GM23338 (cell line): ENCODE measurements at regions not wholly inside any gene's neighbourhood (a gene's known extent, or its start where the extent isn't known, plus 50 kb on each side); places are given as distances from the start of the nearest gene placed in this dataset.
A peak's percentile ranks its signal among the peaks of the same experiment; 100 is the strongest.

Source experiments
- ATAC-seq: fragments of 200-7000 bp; cut with Tn5 transposase; 3 replicates; pipeline ENCODE4 v1.9.1; 2020
- DNase-seq: peaks from one replicate; pipeline ENCODE4 v3.0.0-alpha.2; 2015; ENCODE audit warnings: low spot score
- H2AFZ ChIP-seq: fragments of 200-600 bp; sonication (generic); 2 replicates; pipeline ENCODE4 v1.8.0; 2016; ENCODE audit warnings: antibody characterized with exemption, mild to moderate bottlenecking, moderate library complexity
- H3F3A ChIP-seq: fragments of 200-600 bp; sonication (generic); replicated peaks from 2 replicates; pipeline ENCODE4 v1.8.0; 2017; ENCODE audit warnings: antibody characterized with exemption, mixed run types, low read depth
- H3K27ac ChIP-seq: fragments of 200-600 bp; sonication (generic); 2 replicates; pipeline ENCODE4 v1.6.1; 2016; ENCODE audit warnings: low read depth
- H3K27me3 ChIP-seq: fragments of 200-600 bp; sonication (generic); 2 replicates; pipeline ENCODE4 v1.8.0; 2016; ENCODE audit warnings: mild to moderate bottlenecking, mixed run types, moderate library complexity; ENCODE audit not compliant: insufficient read depth
- H3K36me3 ChIP-seq: fragments of 200-600 bp; sonication (generic); 2 replicates; pipeline ENCODE4 v1.8.0; 2016; ENCODE audit warnings: mild to moderate bottlenecking; ENCODE audit not compliant: insufficient read depth
- H3K4me1 ChIP-seq: fragments of 200-600 bp; sonication (generic); 2 replicates; pipeline ENCODE4 v1.8.0; 2016; ENCODE audit warnings: mild to moderate bottlenecking, moderate library complexity; ENCODE audit not compliant: insufficient read depth
- H3K4me2 ChIP-seq: fragments of 200-600 bp; sonication (generic); 2 replicates; pipeline ENCODE4 v1.7.1; 2017; ENCODE audit warnings: mixed run types
- H3K4me3 ChIP-seq: fragments of 200-600 bp; sonication (generic); 2 replicates; pipeline ENCODE4 v1.6.1; 2016; ENCODE audit warnings: mixed run types
- H3K79me2 ChIP-seq: fragments of 200-600 bp; sonication (generic); replicated peaks from 2 replicates; pipeline ENCODE4 v1.8.0; 2017; ENCODE audit warnings: mild to moderate bottlenecking; ENCODE audit not compliant: insufficient read depth
- H3K9me2 ChIP-seq: fragments of 200-600 bp; sonication (generic); 2 replicates; pipeline ENCODE4 v1.8.0; 2017; ENCODE audit not compliant: insufficient read depth
- H4K20me1 ChIP-seq: fragments of 200-600 bp; sonication (generic); replicated peaks from 2 replicates; pipeline ENCODE4 v1.8.0; 2017; ENCODE audit warnings: mild to moderate bottlenecking; ENCODE audit not compliant: insufficient read depth
- H3K27ac Mint-ChIP-seq: 2 replicates; pipeline ENCODE4 v1.8.0; 2020; ENCODE audit warnings: inconsistent platforms, mild to moderate bottlenecking, moderate library complexity, mixed read lengths
- H3K27me3 Mint-ChIP-seq: 3 replicates; pipeline ENCODE4 v1.8.0; 2022; ENCODE audit warnings: low read depth, mild to moderate bottlenecking, moderate library complexity, mixed read lengths, inconsistent platforms; ENCODE audit not compliant: insufficient read depth, poor library complexity
- H3K36me3 Mint-ChIP-seq: 3 replicates; pipeline ENCODE4 v1.8.0; 2021; ENCODE audit warnings: low read depth, mild to moderate bottlenecking, inconsistent platforms, moderate library complexity, mixed read lengths
- H3K4me1 Mint-ChIP-seq: 3 replicates; pipeline ENCODE4 v1.8.0; 2020; ENCODE audit warnings: mild to moderate bottlenecking, inconsistent platforms, mixed read lengths
- H3K4me3 Mint-ChIP-seq: 3 replicates; pipeline ENCODE4 v1.8.0; 2021; ENCODE audit warnings: moderate library complexity, mild to moderate bottlenecking, inconsistent platforms, mixed read lengths
- H3K9me3 Mint-ChIP-seq: 3 replicates; pipeline ENCODE4 v1.8.0; 2020; ENCODE audit warnings: moderate library complexity, mild to moderate bottlenecking, inconsistent platforms, mixed read lengths
- CTCF ChIP-seq, 2 experiments: fragments of 200-600 bp in 1 of 2; sonication (generic) in 1 of 2; conservative IDR thresholded peaks; 2 replicates each; pipeline versions ENCODE4 v1.5.1 to v1.6.1; 2016 to 2017; ENCODE audit warnings: antibody characterized with exemption in 2 of 2, low read depth in 2 of 2, mild to moderate bottlenecking in 2 of 2, moderate library complexity in 1 of 2
- ETS1 ChIP-seq: IDR thresholded peaks from 2 replicates; pipeline ENCODE4 v1.6.1; 2016; ENCODE audit warnings: antibody characterized with exemption
- EZH2 ChIP-seq: fragments of 200-600 bp; sonication (generic); IDR thresholded peaks from one replicate; pipeline ENCODE4 v1.8.0; 2017; ENCODE audit warnings: antibody characterized with exemption, mild to moderate bottlenecking, low read depth; ENCODE audit not compliant: unreplicated experiment
- JUNB ChIP-seq: IDR thresholded peaks from one replicate; pipeline ENCODE4 v1.6.1; 2016; ENCODE audit warnings: antibody characterized with exemption; ENCODE audit not compliant: unreplicated experiment

GRCh38 chr12:76618031-76618430, 58.5 kb upstream of the OSBPL8 start:
- ATAC-seq = no peak
- no peaks in the 10 kb centered on the region for H3K9me3 Mint-ChIP-seq

GRCh38 chr12:76621582-76622024, 62.0 kb upstream of the OSBPL8 start:
- H3F3A ChIP-seq = no peaks in the 10 kb centered on the region
- TF ChIP-seq EZH2 (no peak), CTCF (conservative IDR thresholded peaks at IDR 0.05; ENCODE audit: low read depth in 2 of 2) (peak; percentile 96 to 99)
- H2AFZ ChIP-seq = no peak overlapping the region
- H3K4me3 ChIP-seq = no peak overlapping the region
- H3K36me3 Mint-ChIP-seq = no peaks in the 10 kb centered on the region
- no peak overlapping the region for H3K27ac ChIP-seq
- ATAC-seq (peak; percentile 79), DNase-seq (peak; percentile 80)
- peaks cover 11% of the 10 kb centered on the region; the same call in 1 of the 2 replicates for H3K4me1 ChIP-seq
- no peaks in the 10 kb centered on the region for H4K20me1 ChIP-seq
- no peak overlapping the region for H3K4me2 ChIP-seq
- peaks cover 5% of the 10 kb centered on the region; the same call in 2 of the 3 replicates for H3K4me1 Mint-ChIP-seq
- H3K9me2 ChIP-seq = no peaks in the 10 kb centered on the region
- H3K79me2 ChIP-seq = no peaks in the 10 kb centered on the region
- no peaks in the 10 kb centered on the region for H3K36me3 ChIP-seq
- H3K9me3 Mint-ChIP-seq = no peaks in the 10 kb centered on the region
- no peaks in the 10 kb centered on the region for H3K27me3 ChIP-seq
- 0 out of 2 replicates have a peak overlapping the region, but pooled peaks have one; percentile 5 for H3K27ac Mint-ChIP-seq
- no peak overlapping the region for H3K4me3 Mint-ChIP-seq
- no peaks in the 10 kb centered on the region for H3K27me3 Mint-ChIP-seq

More at GRCh38 chr12:76618031-76618430, 58.5 kb upstream of the OSBPL8 start:
- Mint-ChIP-seq H3K27me3 (no peaks in the 10 kb centered on the region), H3K27ac (no peak overlapping the region), H3K4me3 (no peak overlapping the region), H3K36me3 (no peaks in the 10 kb centered on the region), H3K4me1 (peaks cover 5% of the 10 kb centered on the region; the same call in 1 of the 3 replicates)
- Histone ChIP-seq H3K27ac (no peak overlapping the region), H3K4me1 (no peaks in the 10 kb centered on the region), H2AFZ (no peak overlapping the region), H3K4me2 (no peak overlapping the region), H3K4me3 (no peak overlapping the region), H4K20me1 (no peaks in the 10 kb centered on the region), H3K79me2 (no peaks in the 10 kb centered on the region), H3K9me2 (no peaks in the 10 kb centered on the region), H3K36me3 (no peaks in the 10 kb centered on the region), H3K27me3 (no peaks in the 10 kb centered on the region), H3F3A (no peaks in the 10 kb centered on the region)
- TF ChIP-seq EZH2 = no peak
- TF ChIP-seq JUNB = no peak
- TF ChIP-seq ETS1 = no peak
- no peak for TF ChIP-seq CTCF (conservative IDR thresholded peaks at IDR 0.05; ENCODE audit: low read depth in 2 of 2)
- no peak for DNase-seq
